HT1080 (cell line): ENCODE measurements at regions not wholly inside any gene's neighbourhood (a gene's known extent, or its start where the extent isn't known, plus 50 kb on each side); places are given as distances from the start of the nearest gene placed in this dataset.

Experiments used
- DNase-seq: peaks from one replicate; pipeline ENCODE4 v3.0.0-alpha.2; 2015; ENCODE audit warnings: low read depth

DNA sequence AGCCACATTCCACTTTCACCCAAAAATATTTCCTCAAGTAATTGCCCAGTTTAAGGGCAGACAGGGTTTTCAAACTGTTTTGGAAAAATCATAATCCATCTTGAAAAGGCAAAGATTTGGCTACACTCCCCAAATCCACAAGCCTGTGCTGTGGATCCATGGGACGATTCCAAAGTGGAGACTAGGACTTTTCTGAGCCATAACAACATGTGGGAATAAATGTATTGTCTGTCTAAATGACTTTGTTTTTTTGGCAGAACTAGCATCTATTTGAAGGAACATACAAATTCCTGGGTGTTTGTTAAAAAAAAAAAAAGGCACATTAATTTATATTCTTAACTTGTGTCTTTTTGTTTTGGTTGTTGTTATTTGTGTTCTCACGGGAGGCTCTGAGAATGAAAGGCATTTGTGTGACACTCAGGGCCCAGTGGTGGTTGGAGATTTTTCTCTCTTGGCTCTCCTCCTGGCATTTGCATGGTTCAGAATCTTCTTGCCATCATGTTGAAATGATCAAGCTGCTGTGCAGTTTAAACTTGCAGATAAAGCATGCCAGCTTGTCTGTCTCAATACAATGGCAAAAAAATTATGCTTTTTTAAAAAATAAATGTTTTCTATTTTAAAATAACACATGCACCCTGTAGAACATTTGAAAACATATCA, 277.4 kb downstream of the EN1 start:
- no peak for DNase-seq

DNA sequence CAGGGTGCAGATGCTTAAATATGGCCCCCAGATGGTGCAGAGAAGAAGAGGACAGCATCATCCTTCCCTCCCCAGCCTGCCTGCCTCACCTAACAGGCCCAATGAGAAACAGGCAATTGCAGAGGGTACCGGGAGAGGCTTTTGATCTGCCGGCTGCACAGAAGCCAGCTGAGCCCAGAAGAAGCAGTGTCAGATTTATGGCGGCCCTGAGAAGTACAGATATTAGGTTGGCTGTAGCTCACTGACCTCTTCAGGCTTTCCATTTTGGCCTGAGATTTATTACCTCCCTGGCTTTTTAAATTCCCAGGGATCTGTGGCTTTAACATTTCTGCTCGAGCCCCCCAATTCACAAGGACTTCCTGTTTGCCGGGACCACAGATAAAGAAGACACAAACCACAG, 278.7 kb downstream of the EN1 start:
- no peak for DNase-seq

DNA sequence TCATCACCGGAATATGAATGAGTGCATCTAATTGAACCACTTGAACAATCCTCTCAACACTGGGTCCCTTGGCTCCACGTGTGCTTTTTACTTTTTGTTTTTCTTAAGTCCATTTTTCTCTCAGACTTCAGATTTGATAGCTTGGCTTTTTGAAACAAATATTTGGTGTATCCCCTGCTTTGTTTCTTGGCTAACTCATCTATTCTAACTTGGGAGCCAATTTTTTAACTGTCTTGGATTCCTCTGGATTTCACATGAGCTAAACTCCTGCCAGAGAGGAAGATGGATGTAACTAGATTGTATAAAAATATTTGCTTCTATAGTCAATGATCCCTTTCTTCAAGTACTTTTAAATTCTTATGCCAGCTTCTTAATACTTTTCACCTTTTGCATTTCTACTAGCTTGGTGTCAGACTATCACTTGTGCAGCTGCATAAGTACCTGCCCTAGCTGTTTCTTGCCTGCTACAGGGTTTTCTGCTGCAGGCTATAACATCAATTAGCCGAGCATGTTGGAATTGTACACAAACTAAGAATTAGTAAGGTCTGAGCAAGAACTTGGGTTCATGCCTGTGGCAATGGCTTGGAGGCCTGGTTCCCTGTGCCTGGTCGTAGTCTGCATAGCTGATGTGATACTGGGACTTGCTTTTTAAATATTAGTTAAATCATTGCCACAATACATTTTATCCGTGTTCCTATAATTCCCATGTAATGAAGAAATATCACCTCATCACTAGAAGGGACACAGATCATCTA, 281.5 kb downstream of the EN1 start:
- no peak for DNase-seq

DNA sequence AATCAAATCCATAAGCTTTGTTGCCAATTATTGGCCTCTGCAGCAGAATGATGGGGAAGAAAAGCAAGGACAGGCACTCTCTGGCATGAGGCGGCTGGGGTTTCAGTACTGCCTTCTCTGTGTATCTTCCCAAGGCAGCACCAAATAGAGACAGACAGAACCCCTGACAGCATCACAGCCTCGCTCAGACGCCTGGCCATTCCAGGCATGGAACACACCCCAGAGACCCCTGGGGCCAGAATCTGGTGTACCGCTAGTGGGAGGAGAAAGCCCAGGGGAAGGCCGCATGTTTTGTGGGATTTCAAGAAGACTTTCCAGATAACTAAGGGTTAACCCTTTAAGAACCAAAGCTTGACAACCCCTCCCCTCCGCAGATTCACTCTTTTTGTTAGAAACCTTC, 282.1 kb downstream of the EN1 start:
- DNase-seq: no peak

DNA sequence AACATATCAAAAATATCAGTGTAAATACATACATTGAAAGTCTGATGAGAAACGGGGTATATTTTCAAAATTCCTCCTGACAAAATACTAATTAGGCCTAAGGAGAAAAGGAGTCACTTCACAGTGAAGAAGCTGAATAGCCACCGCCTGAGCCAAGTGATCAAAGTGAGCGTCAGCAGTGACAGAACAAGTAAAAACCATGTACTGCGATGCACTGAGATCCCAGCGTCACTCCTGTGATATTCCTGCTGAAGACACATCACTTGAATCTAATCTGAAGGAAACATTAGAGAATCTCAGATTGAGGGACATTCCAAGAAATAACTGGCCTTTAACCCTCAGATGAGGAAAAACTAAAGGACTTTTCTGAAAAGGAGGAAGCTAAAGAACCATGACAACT, 285.3 kb downstream of the EN1 start:
- DNase-seq: no peak

DNA sequence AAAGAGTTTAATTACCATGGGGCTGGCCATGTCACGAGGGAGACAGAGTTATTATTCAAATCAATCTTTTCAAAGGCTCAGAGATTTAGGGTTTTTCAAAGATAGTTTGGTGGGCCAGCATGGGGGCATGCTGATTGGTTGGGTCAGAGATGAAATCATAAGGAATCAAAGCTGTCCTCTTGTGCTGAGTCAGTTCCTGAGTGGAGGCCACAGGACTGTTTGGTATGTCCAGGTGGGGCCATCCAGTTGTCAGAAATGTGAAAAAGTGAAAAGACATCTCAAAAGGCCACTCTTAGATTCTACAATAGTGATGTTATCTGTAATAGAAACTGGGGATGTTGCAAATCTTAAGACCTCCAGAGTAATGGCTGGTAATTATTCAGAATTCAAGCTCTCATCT, 288.6 kb downstream of the EN1 start:
- no peak for DNase-seq

DNA sequence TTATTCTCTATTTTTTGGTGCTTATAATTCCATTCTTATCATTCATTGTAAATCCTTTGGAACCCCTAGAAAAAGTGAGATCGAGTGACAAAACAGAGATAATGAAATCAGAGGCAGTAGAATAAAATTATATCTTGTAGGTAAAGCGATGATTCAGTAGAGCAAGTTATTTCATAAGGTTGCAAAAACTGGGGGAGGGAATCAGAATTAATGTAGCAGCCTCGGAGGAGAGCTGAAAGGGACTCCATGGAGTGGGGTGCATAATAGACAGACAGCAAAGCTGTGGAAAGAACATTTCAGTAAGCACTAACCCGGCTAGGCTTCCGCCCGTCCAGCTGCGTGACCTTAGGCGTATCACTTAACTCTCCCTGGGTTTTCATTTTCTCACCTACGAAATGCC, 289.7 kb downstream of the EN1 start:
- no peak for DNase-seq

DNA sequence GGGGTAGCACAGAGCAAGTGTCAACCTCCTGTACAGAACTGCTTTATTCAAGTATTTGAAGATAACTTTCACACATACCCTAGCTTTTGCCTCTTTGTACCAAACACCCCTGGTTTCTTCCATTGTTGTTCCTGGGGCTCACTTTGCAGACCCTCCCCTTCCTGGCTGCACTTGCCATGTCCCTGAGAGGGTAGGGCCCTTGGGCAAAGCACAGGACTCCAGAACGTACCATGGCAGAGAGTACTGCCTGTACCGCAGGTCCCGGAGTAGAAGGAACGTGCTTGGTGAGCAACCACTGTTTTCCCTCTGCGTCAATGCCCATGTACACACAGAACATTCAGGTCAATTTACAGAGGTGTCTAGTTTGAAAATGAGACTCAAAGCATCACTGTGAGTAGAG, 290.4 kb downstream of the EN1 start:
- DNase-seq: no peak

DNA sequence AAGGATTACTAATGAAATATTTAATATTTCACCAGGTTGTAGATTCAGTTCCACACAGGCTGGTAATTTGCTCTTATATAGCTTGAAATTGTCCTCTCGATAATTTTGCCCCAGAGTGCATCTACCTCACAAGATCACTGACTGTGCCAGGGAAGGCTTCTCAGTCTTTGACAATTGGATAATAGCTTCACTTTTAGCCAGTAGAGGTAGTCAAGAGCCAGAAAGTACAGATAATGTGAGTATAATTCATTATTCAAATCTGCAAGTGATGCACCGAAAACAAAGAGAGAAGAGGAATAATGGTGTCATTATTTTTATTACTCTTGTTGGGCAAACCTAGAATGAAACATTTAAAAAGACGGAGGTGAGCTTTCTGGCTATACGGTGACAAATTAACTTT, 292.8 kb downstream of the EN1 start:
- DNase-seq: no peak

DNA sequence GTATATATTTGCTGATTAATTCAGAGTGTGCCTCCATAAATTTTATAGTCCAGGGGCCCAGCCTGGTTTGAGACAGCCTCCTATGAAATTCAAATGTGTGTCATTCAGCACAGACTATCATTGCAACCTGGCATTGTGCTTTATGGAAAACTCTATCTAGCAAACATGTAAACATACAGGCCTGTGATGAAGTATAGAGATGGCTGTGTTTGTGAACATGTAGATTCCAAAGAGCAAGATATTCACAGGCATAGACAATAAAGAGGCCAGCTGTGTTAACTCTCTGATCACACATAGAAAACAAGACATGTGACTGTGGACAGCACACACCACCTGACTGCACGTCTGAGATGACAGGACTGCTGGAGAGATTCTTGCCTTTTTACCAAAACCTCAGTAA, 297.9 kb downstream of the EN1 start:
- no peak for DNase-seq

DNA sequence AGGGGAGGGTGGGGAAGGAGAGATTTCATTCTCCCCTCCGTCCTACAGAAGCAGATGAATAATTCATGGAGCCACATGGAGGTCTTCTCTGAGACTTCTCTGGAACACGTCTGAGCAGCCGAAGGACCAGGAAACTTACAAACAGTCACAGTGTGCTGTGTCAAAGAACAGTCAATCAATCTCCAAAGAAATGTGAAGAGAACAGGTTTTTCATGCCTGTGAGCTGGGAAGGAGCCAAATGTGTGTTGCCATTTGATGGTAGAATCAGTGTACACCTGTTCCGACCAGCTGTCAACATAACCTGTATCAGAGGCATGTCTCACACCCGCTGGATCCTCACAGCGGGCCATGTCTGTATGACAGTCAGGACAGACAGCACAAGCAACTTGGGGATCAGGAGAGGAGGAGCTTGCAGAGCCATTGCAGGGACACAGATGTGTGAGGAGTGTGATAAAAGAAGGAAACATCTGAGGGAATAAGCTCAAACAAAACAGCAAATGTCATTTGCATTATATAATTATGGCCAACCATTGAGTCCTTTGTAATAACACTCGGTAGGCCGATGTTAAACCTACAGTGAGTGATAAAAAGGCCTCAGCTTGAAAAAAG, 298.5 kb downstream of the EN1 start:
- DNase-seq: no peak

DNA sequence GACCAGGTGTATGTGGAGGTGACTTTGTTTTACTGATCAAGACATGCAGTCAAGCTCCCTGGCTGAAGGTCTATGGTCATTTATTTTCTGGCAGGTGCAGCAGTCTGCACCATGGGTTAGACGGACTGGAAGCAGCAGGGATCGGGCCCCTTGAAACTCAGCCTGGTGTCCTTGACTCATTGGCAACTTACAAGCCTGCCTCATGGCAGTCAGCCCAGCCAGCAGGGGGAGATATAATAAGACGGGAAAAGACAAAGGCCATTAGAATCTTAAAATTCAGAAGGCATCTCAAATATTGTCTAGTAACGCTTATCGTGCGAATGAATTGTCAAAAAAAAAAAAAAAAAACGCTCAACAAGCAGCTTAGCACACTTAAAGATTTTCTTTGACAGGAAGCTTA, 308.2 kb downstream of the EN1 start:
- peak; percentile 22 for DNase-seq

DNA sequence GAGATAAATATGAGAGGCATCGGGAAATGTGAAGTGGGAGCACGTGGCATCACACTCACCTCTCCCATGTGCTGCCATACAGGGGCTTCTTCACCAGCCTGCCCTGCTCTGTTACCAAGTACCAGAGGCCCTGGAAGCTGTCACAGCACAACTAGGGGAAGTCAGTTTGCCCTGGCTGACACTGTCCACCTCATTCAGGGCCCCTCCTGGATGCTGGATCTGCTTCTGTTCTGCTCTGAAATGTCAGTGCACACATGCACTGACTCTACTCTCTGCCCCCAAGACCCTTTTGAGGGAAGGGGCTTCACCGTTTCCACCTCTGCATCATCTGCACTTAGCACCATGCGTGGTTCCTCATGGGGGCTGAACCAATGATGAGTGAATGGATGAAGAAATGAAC, 311.1 kb downstream of the EN1 start:
- DNase-seq: no peak

DNA sequence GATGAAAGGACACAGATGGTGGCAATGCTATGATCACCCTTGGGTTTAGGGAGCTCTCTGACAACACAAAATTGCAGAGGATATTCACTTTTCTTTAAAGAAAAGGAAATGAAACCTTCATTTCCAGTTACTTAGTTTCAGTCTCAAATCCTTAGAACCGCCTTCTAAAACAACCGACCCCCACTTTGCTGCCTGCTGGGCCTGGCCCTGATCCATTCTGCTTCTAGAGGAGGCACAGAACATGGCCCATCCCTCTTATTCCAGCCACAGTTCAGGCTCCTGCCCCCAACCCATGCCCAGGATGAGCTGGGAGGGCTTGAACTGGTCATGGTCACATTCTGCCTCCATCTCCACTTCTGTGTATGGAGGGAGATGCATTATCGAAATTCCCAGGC, 311.6 kb downstream of the EN1 start:
- no peak for DNase-seq

DNA sequence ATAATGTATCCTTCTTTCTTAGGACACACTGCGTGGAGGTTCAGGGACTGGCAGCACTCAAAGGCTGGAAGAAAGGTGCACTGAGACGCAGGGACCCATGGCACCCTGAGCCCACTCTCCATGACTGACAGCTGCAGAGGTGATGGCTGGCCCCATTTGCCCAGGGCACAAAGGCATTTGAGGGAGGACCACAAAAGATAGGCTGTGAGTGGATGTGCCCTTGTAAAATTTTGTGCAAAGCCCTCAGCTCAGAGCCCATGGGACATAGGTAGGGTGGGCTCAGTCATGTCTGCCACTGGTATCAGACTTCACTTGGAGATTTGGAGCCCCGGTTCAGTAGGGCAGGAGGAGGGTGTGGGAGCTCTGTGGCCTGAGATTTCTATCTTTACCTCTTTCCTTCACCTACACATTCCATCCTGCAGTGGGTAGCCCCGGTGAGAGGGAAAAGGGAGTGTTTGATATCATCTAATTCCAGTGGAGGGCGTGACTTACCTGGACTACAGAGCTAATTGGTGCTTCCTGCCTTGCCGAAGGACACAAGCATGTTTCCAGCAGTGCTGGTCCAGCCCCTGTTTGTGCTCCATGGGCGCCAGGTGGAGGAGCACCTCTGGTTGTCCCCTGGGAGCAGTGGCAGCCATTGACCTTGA, 312.2 kb downstream of the EN1 start:
- DNase-seq: no peak

DNA sequence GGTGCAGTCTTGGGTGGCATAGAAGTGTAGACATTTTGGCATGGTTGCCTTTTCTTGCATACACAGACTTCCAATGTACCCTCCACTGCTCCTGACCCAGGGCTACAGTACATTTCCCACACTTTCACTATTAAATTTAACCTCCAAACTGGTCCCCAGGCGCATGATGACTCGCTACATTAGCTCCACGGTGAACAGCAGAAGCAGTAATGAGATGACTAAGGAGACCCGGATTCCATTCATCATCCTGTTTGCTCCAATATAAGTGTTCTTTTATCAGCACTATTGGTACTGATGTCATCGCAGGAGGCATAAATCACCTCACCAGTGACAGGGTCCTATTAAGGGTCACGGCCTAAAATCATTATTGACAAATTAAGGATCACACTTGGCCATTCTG, 316.5 kb downstream of the EN1 start:
- DNase-seq: no peak

DNA sequence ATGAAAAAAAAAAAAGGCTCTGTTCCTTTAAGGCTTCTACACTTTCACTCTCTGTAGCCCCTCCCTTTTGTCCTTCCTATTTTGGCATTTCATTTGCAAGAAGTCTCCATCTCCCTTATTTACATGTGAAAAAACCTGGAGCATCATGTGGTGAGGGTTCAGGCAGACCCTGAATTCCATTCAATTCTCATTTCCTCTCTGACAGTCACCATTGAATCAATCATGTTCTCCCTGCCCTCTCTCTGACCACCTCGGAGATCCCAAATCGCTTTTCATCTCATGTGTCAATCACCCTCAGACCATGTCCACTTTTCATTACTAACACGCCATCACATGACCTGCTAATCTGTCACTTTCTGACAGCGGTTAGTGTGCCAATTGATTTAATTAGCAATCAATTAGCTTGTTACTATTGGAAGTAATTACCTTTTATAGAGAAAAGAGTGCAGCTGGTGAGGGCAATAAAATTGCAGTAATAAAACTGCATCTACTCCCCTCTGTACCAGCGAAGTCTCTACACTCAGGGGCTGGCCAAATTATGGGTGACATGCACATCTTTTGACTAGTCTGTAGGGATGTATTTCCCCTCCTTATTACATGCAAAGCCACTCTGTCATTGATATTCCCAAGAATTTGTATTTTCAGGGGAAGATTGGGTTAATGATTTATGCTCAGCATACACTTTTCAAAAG, 317.4 kb downstream of the EN1 start:
- DNase-seq: no peak

DNA sequence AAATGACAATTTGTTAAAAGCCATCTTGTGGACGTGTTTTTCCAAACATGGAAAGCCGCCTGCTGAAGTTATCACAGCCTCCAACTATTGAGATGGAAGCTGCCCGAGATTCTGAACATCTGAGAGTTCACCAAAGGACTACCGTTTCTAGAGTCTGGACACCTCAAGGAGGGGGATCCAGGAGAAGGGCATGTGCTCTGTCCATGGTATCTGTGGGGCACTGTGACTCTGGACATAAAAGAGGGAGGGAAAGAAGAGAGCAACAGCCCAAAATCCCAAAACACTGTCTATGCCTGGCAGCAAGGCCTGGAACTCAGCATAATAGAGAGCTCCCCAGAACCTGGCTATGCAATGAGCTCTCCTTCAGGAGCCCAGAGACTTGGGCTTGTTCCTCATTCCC, 319.9 kb downstream of the EN1 start:
- no peak for DNase-seq

DNA sequence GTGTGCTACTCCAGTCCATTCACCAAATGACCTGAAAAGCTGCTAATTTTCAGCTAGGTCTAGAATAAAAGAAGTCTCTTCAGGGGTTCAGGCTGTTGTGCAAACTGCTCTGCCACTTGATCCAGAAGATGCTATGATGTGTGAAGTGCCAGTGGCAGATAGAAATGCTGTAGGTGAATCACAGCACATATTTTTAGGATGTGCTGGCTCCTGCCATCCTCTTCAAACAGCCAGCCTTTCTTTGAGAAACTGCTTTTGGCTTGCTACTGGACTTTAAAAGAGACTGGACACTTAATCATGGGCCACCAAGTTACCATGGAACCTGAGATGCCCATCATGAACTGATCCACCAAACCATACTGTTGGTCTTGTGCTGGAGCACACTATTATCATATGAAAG, 322.1 kb downstream of the EN1 start:
- no peak for DNase-seq

DNA sequence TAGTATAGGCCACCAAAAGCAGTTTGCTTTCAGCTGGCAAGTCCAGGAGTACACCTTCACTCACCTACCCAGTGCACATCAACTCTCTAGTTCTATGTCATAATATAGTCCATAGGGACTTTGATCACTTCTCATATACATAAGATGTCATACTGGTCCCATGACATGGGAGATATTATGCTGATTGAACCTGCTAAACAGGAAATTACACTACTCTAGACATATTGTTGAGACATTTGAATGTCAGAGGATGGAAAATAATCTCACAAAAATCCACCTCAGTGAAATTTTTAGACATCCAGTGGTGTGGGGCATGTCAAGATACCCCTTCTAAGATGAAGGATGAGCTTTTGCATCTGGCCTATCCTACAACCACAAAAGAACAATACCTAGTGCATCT, 322.5 kb downstream of the EN1 start:
- no peak for DNase-seq

DNA sequence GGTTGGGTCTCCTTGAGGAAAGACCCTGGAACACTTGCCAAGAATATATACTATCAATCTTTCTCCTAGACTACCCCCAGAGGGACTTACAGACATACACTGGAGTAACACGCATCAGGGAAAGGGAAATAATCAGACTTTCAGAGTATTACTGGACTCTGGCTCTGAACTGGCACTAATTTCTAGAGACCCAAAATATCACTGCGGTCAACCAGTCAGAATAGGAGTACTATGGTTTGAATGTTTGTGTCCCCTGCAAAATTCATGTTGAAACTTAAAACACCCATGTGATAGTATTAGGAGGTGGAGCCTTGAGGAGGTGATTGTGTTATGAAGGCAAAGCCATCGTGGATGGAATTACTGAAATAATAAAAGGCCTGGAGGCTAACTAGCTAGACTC, 323.7 kb downstream of the EN1 start:
- DNase-seq: no peak

DNA sequence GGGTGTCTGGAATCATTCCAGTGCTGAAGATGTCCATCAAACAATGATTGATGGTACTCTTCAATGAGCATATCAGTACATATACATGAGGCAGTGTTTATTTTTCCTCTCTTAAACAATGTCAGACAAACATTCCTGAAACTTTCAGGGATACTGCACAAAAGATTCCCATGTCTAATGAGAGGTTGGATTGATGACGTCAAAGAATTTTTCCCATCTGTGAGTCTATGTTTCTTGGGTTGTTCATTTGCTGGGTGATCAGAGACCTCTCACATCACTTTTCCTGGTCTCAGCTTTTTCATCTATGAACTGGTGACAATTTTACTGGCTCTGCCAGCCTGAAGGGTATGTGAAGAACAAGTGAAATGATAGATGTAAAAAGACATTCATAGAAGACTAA, 325.5 kb downstream of the EN1 start:
- no peak for DNase-seq
